ENCODE measurements at regions not wholly inside any gene's neighbourhood (a gene's known extent, or its start where the extent isn't known, plus 50 kb on each side); places are given as distances from the start of the nearest gene placed in this dataset.

GRCh38 chr7:28354601-28355402 lies 57.5 kb upstream of the CREB5 start:
- Histone ChIP-seq H3K36me3 (no peaks in the 10 kb centered on the region), H3K27me3 (no peaks in the 10 kb centered on the region), H3K4me3 (no peak overlapping the region), H3K27ac (no peak overlapping the region), H3K9me3 (no peaks in the 10 kb centered on the region), H3K4me1 (no peaks in the 10 kb centered on the region)
- DNase-seq (ENCODE audit: low spot score in 2 of 2), result no peak
- TF ChIP-seq POLR2AphosphoS5 (IDR thresholded peaks at IDR 0.05), result no peak
- no peak for TF ChIP-seq POLR2A (IDR thresholded peaks at IDR 0.05)
- TF ChIP-seq, protein P1, sequence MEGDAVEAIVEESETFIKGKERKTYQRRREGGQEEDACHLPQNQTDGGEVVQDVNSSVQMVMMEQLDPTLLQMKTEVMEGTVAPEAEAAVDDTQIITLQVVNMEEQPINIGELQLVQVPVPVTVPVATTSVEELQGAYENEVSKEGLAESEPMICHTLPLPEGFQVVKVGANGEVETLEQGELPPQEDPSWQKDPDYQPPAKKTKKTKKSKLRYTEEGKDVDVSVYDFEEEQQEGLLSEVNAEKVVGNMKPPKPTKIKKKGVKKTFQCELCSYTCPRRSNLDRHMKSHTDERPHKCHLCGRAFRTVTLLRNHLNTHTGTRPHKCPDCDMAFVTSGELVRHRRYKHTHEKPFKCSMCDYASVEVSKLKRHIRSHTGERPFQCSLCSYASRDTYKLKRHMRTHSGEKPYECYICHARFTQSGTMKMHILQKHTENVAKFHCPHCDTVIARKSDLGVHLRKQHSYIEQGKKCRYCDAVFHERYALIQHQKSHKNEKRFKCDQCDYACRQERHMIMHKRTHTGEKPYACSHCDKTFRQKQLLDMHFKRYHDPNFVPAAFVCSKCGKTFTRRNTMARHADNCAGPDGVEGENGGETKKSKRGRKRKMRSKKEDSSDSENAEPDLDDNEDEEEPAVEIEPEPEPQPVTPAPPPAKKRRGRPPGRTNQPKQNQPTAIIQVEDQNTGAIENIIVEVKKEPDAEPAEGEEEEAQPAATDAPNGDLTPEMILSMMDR (IDR thresholded peaks at IDR 0.05), result no peak
- intact Hi-C loops (cut with DNase I; ENCODE audit: low total_unique reads), result no loop called here

DNA sequence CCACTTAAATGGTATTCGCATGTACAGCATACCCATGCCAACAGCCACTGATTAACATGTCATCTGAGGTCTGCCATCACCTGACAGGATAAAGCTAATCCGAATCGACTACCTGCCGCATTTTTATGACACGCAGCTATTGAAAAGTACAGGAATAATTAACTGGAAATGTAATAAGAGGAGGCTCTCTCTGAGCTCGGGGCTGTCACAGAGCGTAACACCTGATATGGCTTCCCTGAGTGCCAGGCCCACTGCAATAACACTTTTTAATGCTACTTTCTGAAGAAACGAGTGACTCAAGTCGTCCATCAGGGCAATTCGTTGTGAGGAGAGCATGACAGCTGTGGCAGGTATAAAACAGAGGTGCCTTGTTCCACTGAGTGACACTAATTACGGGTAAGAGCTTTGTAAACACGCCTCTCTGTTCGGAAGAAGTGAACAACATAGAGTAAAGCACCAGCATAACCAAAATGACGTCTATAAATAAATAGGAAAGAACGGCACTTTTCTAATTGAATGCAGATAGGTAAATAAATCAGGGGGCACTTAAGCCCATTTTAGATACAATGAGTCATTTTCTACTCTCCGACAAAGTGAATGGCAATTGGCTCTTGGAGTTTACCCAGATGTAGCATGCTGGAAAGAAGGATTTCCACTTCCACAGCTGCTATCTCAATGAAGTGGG lies 56.5 kb upstream of the CREB5 start:
- TF ChIP-seq POLR2AphosphoS5 (IDR thresholded peaks at IDR 0.05) (no peak), POLR2A (IDR thresholded peaks at IDR 0.05) (no peak)
- TF ChIP-seq, protein P1 (IDR thresholded peaks at IDR 0.05), result no peak
- Histone ChIP-seq H3K27ac (no peak overlapping the region), H3K9me3 (no peaks in the 10 kb centered on the region), H3K36me3 (no peaks in the 10 kb centered on the region), H3K27me3 (no peaks in the 10 kb centered on the region), H3K4me1 (no peaks in the 10 kb centered on the region), H3K4me3 (no peak overlapping the region)
- DNase-seq (ENCODE audit: low spot score in 2 of 2), result no peak
- intact Hi-C loops (cut with DNase I; ENCODE audit: low total_unique reads), result no loop called here

GRCh38 chr7:28356619-28357018 lies 55.7 kb upstream of the CREB5 start:
- intact Hi-C loops (cut with DNase I; ENCODE audit: low total_unique reads), result no loop called here
- H3K27ac ChIP-seq, result no peak overlapping the region
- H3K4me3 ChIP-seq, result no peak overlapping the region
- H3K4me1 ChIP-seq, result no peaks in the 10 kb centered on the region
- no peaks in the 10 kb centered on the region for H3K9me3 ChIP-seq
- no peaks in the 10 kb centered on the region for H3K36me3 ChIP-seq
- TF ChIP-seq, protein P1 (IDR thresholded peaks at IDR 0.05), result no peak
- no peak for TF ChIP-seq POLR2AphosphoS5 (IDR thresholded peaks at IDR 0.05)
- TF ChIP-seq POLR2A (IDR thresholded peaks at IDR 0.05), result no peak
- DNase-seq (ENCODE audit: low spot score in 2 of 2), result no peak
- no peaks in the 10 kb centered on the region for H3K27me3 ChIP-seq

- Histone ChIP-seq H3K27me3 (no peaks in the 10 kb centered on the region), H3K4me1 (no peaks in the 10 kb centered on the region), H3K36me3 (no peaks in the 10 kb centered on the region), H3K9me3 (no peaks in the 10 kb centered on the region), H3K4me3 (no peak overlapping the region), H3K27ac (no peak overlapping the region)
- intact Hi-C loops (cut with DNase I; ENCODE audit: low total_unique reads), result no loop called here
- TF ChIP-seq POLR2AphosphoS5 (IDR thresholded peaks at IDR 0.05) (no peak), POLR2A (IDR thresholded peaks at IDR 0.05) (no peak)
- TF ChIP-seq, protein P1 (IDR thresholded peaks at IDR 0.05), result no peak
- DNase-seq (ENCODE audit: low spot score in 2 of 2), result no peak
These were observed 53.9 kb upstream of the CREB5 start for GRCh38 chr7:28358423-28358868.

- H3K9me3 ChIP-seq, result no peaks in the 10 kb centered on the region
These were observed 51.6 kb upstream of the CREB5 start for GRCh38 chr7:28360739-28361138.

More at GRCh38 chr7:28360739-28361138, 51.6 kb upstream of the CREB5 start:
- no peaks in the 10 kb centered on the region for H3K27me3 ChIP-seq
- no peak overlapping the region for H3K27ac ChIP-seq
- no peak for DNase-seq (ENCODE audit: low spot score in 2 of 2)
- no peaks in the 10 kb centered on the region for H3K4me1 ChIP-seq
- intact Hi-C loops (cut with DNase I; ENCODE audit: low total_unique reads), result no loop called here
- H3K4me3 ChIP-seq, result no peak overlapping the region
- no peaks in the 10 kb centered on the region for H3K36me3 ChIP-seq
- TF ChIP-seq, protein P1 (IDR thresholded peaks at IDR 0.05), result no peak
- TF ChIP-seq POLR2A (IDR thresholded peaks at IDR 0.05) (no peak), POLR2AphosphoS5 (IDR thresholded peaks at IDR 0.05) (no peak)
